Anterior cingulate cortex (tissue), 58 donors: ENCODE measurements at regions not wholly inside any gene's neighbourhood (a gene's known extent, or its start where the extent isn't known, plus 50 kb on each side); places are given as distances from the start of the nearest gene placed in this dataset.
A peak's percentile ranks its signal among the peaks of the same experiment; 100 is the strongest.
"Not testable (repeated sequence)": the region's sequence is repeated elsewhere in the genome, so short reads cannot be mapped to it uniquely, and the experiment has no call there.

ENCODE experiments used
- DNase-seq, 58 donors: peaks; one replicate each; lab custom pipeline; 2025; lab: John Stamatoyannopoulos, UW

DNA sequence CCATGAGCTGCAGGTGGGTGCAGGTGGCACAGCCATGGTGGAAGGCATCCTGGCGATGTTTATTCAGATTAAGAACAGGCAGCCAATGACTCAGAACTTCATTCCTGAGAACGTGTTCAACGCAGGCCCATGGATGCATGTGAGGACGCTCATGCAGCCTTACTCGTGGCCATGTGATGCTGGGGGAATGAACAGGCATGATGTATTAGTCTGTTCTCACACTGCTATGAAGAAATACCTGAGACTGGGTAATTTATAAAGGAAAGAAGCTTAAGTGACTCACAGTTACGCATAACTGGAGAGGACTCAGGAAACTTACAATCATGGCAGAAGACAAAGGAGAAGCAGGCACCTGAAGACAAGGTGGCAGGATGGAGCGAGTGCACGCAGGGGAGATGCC is 146.6 kb downstream of the RNASET2 start:
- DNase-seq, result no peak

DNA sequence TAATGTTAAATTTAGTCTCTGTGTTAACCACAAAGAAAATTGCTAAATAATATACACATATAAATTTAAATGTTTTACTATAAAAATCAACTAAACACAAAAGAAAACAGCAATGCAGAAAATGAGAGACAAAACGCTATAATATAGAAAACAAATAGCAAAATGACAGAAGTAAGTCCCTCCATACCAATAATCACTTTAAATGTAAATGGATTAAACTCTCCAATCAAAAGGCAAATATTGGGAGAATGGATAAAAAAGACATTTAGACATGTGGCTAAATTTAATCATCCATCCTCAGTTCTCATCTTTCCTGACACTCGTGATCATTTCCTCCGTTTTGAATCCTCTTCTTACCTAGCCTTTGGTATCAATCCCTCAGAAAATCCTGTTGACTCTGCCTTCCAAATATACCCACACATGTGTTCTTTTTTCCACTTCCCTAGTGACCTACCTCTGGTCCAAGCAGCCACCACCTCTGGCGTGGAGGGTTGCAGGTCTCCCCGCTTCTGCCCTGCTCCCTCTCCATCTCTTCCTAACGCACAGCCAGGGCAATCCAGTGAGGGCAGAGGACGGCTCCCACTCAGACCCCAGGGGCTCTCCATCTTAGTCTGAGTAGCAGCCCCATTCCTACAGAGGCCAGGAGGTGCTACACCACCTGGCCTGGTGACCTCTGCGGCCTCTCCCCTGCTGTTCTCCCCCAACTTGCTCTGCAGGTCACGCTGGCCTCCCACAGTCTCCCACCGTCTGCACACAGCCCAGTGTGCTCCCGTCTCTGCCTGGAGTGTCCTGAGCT is 149.2 kb downstream of the RNASET2 start:
- DNase-seq, result no peak

DNA sequence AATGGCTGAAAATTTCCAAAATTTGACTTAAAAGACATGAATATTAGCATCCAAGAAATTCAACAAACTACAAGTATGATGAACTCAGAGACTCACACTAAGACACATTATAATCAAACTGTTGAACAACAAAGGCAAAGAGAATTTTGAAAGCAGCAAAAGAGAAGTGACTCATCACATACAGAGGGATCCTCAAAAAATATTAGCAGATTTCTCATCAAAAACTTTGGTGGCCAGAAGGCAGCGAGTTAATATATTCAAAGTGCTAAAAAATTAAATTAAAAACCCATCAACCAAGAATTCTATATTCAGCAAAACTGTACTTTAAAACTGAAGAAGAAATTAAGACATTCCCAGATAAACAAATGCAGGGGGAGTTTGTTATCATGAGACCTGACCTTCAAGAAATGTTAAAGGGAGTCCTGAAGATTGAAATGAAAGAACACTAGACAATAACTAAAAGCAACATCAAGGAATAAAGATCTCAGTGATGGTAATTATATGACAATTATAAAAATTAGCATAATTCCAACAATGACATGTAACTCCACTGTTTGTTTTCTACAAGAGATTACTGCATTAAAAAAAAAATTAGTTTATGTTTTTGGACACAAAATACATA is 150.0 kb downstream of the RNASET2 start:
- no peak for DNase-seq

DNA sequence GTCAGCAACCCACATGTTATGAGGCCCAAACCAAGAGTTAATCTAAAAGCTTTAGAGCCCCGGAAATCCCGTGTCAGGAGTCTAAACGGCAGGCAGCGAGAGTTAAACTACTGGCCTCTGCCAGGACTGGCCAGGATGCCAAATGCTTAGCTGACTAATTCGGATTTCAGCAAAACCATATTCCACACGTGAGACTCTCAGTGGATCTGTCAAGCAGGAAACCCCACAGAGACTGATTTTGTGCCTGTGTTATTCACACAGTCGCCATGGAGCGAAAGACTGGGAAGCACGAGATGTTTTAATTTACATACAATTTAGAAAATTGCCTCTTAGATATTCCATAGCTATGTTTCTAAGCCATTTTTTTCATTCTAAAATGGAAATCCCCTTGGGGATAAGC is 152.9 kb downstream of the RNASET2 start:
- peak in 1 of 58 donors; percentile 23 for DNase-seq

DNA sequence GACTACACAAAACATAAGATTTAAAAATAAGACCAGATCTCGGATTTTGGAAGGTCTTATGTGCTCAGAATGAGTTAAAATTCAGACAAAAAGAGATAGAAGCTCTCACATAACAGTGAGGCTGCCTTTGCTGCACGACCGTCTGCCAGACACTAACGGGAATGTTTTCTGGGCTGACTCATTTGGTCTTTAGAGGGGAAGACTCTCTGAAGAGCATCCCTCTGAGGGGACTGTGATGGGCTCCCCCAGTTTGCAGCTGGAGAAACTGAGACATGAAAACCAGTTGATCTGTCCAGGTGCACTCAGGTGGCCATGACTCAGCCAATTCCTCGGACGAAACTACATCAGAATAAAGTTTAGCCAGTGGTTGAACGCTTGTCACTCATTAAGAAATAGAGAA is 153.9 kb downstream of the RNASET2 start:
- no peak for DNase-seq

DNA sequence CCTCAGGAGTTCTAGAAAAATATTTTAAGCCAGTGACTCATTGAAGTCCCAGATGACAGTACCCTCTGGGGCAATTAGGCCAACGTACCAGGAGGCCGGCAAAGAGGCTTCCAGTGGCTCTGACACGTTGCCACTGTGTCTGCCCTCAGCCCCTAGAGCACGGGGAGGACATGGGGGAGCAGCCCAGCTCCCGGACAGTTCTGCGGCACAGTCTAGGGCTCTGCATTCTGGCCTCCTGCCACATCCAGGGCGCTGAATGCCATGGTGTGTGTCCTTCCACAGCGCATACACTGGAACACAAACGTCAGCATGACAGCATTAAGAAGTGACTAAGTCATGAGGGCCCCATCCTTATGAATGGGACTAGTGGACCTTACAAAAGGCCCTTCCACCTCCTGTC is 156.2 kb downstream of the RNASET2 start:
- peak in 5 of 58 donors; percentile 25 to 41 (median 33) for DNase-seq

DNA sequence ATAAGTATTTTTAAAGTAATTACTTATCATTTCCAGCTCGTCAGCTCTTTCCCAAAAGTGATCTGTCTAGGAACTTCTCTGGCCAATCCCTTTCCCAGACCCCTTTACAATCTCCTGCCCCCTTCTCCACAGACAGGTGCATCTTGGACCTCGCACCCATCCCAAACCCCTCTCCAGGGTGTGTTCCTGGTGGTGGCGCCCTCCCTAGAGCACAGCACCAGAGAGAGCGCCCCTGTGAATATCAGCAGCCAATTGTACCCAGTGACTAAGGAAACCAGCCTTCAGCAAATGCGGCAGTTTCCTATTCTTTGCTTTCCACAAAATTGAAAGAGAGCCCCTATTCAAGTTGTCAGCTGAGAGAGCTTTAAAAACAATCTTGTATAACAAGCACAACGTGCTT is 157.7 kb downstream of the RNASET2 start:
- peak in 2 of 58 donors; percentile 25 for DNase-seq

DNA sequence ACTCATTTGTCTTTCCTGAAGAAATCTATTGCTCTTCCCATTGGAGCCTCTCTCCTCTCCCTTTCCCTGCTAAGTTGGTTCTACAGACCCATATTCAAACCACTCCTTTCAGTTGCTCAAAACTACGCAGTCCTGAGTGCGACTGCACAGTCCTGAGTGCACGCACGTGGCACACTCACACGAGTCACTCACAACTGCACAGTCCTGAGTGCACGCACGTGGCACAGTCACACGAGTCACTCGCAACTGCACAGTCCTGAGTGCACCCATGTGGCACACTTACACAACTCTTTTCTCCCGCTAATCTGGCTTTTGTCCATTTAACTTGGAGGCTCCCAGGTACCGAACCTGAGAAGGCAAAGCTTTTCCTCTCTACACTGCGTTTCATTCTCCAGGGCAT is 159.7 kb downstream of the RNASET2 start:
- no peak for DNase-seq

DNA sequence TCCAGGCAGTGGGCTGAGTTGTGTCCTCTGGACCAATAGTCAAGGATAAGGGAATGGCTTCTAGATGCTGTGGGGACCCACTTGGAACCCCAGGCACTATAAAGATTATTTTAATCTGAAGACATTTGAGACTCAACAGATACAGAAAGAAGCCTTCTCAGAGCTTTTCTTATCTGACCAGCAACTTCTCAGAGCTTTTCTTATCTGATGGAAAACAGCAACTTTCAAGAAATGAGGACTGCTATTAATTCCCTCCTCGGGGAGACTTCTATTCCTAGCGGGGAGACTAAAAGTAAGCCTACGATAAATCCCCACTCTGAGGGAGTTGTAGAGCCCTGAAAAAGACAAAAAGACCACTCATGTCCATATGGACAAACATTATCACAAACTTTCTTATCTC is 160.5 kb downstream of the RNASET2 start:
- no peak for DNase-seq

DNA sequence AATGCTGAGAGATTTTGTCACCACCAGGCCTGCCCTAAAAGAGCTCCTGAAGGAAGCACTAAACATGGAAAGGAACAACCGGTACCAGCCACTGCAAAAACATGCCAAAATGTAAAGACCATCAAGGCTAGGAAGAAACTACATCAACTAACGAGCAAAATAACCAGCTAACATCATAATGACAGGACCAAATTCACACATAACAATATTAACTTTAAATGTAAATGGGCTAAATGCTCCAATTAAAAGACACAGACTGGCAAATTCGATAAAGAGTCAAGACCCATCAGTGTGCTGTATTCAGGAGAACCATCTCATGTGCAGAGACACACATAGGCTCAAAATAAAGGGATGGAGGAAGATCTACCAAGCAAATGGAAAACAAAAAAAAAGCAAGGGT is 163.8 kb upstream of the RPS6KA2 start:
- DNase-seq, result not testable (repeated sequence)

DNA sequence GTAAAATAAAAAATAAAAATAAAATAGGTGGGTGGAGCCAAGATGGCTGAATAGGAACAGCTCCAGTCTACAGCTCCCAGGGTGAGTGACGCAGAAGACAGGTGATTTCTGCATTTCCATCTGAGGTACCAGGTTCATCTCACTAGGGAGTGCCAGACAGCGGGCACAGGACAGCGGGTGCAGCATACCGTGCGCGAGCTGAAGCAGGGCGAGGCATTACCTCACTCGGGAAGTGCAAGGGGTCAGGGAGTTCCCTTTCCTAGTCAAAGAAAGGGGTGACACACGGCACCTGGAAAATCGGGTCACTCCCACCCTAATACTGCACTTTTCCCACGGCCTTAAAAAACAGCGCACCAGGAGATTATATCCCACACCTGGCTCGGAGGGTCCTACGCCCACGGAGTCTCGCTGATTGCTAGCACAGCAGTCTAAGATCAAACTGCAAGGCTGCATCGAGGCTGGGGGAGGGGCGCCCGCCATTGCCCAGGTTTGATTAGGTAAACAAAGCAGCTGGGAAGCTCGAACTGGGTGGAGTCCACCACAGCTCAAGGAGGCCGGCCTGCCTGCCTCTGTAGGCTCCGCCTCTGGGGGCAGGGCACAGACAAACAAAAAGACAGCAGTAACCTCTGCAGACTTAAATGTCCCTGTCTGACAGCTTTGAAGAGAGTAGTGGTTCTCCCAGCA is 161.9 kb upstream of the RPS6KA2 start:
- not testable (repeated sequence) for DNase-seq

DNA sequence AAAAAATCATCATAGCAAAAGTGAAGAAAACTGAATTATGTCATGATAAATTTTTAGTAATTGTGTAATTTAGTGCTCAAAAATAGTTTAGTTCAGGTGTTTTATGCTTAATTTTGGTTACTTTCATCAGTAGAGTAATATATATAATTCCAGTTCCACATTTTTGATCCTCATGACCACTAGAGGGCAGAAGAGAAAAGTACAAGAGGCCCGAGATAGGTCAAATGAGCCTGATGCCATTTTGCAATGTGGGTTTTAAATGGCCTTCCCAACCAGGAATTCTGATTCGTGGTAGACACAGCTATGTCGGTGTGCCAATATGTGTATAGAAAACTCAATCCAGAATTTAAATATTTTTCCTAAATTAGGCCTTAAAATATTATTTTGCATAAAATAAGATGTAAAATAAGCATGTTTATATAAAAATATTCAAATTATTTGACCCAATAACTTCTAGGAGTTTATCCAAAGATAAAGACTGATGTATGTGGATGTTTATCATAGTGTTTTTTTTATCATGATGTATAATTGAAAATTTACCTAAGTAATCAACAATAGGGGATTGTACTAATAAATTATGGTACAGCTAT is 159.7 kb upstream of the RPS6KA2 start:
- DNase-seq, result peak in 2 of 58 donors; percentile 13 to 25

DNA sequence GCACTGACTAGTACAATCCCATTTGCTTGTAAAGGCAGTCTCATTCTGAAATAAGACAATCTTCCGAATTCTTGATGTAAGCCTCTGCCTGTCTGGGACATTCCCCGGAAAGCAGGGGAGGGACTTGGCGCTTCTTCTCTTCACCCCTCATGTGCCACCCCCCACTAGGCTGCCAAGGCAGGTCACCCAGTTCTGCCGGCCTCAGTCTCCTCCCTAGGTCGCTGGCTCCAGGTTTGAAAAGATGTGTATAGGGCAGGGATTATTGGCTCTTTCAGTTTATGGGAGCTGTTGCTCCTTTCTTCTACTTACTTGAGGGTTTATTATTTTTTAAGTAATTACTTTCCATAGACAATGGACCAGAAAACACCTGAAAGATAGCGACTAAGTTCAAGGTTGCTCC is 158.1 kb upstream of the RPS6KA2 start:
- DNase-seq, result no peak

DNA sequence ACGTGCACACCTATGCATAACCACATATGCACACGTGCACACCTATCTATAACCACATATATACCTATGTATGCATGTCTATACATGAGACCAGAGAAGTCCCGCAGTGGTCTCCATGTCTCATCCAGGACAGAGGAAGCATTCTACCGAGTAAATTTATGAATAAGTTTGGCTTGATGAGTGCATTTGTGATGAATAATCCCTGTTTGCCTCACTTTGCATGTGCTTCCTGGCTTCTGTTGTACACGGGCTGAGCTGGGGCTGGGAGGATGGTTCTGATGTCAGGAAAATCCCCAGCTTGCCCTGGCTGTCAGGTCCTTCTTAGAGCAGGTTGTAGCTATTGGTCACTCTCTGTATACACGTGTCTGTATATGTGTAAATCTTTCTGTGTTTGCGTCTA is 157.6 kb upstream of the RPS6KA2 start:
- DNase-seq, result no peak

DNA sequence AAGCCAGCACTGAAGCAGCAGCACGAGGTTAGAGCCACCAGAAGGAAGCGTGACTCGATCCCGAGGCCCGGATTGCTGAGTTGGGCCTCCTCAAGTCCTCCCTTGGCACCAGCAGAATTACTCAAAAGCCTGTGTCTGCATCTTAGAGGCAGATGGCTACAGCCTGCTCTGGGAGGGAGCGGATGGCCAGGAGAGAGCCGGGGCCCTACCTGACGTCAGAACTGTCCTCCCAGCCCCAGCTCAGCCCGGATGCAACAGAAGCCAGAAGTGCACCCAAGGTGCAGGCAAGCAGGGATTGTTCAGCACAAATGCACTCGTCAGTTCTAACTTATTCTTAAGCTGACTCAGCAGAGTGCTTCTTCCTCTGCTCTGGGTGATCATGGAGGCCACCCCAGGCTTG is 155.5 kb upstream of the RPS6KA2 start:
- DNase-seq, result no peak

DNA sequence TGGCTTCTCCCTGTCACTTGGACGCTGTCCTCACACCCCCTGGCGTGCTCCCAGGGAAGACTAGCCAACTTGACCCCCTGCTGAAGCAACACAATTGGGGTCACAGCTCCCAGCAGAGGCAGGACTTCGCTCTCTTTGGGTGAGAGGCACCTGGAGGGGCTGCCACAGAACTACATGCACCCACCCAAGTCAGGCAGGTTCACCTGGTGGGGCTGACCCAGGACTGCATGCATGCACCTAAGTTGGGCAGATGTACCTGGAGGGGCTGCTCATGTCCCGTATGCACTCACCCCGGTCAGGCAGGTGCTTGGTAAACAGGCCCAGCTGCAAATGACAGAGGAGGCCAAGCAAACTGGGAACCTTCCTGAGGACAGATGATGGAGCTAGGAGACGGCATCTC is 154.3 kb upstream of the RPS6KA2 start:
- DNase-seq, result no peak

DNA sequence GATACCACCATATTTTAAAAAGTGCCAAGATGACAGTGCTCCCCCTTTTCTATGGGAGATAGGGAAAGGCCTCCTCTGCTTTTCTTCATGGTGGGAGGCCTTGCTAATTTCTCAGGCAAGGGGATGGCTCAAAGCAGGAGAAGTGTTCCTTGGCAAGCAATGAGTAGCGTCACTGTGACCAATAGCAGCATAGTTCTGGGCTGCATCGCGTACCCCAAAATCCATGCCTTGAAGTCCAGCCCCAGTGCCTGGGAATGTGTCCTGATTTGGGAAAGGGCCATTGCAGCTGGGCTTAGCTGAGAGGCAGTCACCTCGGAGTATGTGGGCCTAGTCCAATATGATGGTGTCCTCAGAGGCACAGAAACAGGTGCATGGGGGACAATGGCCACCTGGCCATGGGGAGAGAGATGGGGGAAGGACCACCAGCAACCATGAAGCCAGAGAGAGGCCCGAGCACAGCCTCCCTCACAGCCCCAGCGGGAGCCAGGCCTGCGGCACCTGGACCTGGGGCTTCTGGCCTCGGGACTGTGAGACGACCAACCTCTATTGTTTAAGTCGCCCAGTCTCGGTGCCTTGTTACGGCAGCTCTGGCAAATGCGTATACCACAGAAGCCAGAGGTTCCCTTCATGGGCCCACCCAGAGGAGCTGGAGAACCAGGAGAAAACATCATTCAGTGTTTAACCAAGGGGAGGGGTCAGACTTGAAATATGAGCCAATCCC is 153.1 kb upstream of the RPS6KA2 start:
- no peak for DNase-seq

DNA sequence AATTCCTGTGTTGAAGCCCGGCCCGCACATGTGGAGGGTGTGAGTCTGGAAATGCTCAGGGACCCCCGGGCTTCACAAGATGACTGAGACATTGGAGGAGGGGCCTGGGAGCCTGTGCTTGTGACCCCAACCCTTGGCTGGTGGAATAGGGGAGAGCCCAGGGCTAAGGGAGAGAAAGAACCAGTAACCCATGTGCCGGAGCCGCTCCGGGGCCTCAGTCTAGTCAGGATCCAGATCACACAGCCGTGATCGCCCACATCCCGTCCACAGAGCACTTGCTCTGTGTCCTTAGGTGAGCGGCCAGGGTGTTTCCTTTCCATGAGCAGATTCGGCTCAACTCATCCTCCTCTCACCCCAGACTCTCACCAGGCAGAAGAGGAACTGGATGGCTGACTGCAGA is 152.3 kb upstream of the RPS6KA2 start:
- DNase-seq, result no peak

DNA sequence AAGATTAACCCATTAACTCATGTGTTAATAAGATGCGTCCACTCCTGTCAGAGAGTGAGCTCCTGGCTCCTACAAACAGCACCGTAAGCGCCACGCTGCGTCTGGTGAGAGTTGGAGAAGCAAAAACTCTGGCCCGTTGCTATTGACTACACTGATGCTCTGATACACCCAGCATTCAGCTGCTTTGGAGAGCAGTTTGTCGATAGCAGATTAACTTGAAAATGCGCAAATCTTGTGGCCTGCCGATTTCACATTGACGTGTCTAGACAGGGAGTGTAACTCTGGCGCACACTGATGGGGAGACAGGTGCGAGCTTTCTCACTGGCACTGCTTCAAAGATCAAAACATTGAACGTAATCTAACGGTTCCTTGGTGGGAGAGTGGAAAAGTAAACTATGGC is 151.7 kb upstream of the RPS6KA2 start:
- peak in 3 of 58 donors; percentile 11 to 20 (median 11) for DNase-seq

DNA sequence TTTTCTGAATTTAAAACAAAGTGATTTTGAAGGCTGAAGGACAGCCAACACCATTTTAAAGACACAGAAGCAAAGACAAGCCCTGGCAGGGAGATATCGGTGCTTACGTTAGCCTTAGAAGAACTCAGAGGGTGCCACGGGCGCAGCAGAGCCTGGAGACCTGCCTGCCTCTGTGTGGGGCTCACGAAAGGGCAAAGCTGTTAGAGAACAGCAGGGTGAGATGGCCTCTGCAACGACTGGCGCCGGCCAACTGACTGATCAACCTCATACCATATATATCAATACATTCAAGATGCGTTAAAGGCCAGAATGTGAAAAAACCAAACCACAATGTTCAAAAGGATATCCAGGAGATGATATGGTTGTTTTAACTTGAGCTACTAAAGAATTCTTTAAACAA is 151.0 kb upstream of the RPS6KA2 start:
- DNase-seq, result no peak
